Stimulated activated CD8-positive, alpha-beta memory T cell treated with anti-CD3 and anti-CD28 coated beads, Interleukin-15, amount 100 ng/mL, for 24 hours (primary cell): ENCODE measurements at regions not wholly inside any gene's neighbourhood (a gene's known extent, or its start where the extent isn't known, plus 50 kb on each side); places are given as distances from the start of the nearest gene placed in this dataset.
"Not testable (repeated sequence)": the region's sequence is repeated elsewhere in the genome, so short reads cannot be mapped to it uniquely, and the experiment has no call there.

Experiments
- DNase-seq: peaks from one replicate; pipeline ENCODE4 v3.0.0-alpha.2; 2020; ENCODE audit warnings: low read depth

- DNase-seq = no peak
Observed at GRCh38 chr2:195537811-195538210, 119.2 kb upstream of the SLC39A10 start.

DNA sequence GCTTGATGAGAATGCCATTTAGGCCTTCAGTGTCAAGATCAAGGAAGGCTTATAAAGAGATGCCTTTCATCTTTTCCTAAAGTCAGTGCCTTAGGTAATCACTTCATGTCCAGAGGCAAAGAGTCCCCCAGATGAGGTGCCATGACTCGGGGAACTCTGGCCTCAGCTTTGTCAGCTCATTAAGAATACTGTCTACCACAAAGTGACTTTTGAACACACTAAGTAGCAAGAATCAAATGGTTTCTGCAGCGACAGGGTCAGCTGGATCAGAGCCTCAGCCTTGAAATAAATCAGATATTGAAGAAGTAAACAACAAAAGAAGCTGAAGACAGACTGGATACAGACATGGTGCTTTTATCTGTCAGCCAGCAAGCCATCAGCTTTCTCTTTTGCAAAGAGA, 120.1 kb upstream of the SLC39A10 start:
- DNase-seq = no peak

DNA sequence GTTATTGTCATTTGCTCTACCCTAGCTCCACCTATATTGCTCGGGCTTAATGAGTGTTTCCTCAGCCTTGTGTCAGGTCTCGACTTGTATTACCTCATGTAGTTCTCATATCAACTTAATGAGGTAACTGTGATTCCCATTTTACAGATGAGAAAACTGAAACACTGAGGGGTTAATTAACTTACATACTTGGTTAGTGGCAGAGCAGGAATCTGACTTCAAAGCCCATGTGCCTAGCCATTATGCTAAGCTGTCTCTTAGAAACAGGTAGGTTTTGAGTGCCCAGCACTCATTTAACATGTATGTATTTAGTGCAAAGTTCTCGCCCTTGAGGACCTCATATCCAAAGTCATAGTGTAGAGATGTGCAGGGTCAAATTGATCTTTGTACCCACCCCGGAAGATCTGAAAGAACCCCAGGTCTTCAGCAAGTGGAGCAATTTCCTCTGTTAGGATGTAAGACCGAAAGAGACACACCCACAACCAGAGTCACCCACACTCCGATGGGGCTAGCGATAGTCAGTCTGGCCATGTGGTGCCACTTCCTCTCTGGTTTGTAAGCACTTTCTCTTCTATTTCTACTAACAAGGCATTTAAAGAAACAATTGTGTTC, 121.0 kb upstream of the SLC39A10 start:
- DNase-seq = no peak

DNA sequence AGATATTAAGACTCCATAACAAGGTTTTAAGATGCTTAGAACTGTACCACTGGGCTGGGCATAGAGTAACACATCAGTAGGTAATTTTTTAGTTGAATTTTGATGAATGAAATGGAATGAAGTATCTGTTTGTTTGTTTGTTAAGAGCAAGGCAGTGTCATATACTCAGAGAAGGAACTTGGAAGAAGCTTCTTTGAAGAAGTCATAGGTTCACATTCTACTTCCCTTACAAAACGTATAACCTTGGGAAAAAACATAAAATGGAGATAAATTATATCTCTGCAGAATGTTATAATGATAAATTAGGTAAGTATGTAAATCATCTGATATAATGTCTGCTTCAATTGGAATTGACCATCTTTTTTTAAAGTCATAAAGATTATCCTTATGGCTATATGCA, 122.1 kb upstream of the SLC39A10 start:
- no peak for DNase-seq

DNA sequence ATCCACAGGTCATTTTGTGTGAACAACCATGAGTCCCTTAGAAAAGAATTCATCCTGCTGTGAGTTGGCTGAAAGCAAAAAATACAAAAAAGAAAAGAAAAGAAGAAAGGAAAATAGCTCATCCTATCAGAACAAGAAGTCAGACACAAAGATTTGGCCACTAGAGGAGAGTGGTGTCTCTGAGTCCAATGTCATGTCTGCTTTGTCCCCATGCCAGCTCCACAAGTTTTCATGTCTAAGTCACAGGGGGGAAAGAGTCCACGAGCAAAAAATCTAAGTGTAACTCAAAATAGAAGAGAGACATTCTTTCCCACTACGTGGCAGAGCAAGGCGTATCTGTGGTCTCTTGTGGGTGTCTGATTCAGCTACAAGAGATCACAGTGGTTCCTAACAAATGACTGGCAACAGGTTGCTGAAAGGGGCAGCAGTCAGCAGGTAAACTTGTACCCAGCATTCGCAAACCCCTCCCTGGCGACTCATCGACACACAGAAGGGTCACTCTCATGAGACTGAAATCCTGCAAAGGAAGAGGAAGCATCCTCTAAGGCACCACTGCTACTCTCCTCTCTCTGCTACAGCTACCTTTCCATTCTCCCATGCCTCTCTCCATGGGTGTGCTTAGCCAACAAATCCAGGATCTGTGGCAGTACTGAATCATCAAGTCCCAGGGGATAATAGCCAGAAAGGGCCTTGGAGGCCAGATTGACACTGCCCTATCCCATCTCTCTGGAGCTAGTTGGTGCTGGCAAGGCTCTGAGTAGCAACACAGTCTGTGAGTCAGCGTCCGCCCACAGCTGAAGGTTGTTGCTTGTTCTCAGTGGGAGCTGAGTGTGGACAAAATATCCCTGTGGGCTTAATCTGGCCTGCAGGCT, 123.0 kb upstream of the SLC39A10 start:
- peak; percentile 30 for DNase-seq

- no peak for DNase-seq
Observed at GRCh38 chr2:195532628-195533271, 124.3 kb upstream of the SLC39A10 start.

- DNase-seq = no peak
Observed at GRCh38 chr2:195532255-195532627, 124.8 kb upstream of the SLC39A10 start.

- no peak for DNase-seq
Observed at GRCh38 chr2:195531754-195532153, 125.3 kb upstream of the SLC39A10 start.

- DNase-seq = not testable (repeated sequence)
Observed at GRCh38 chr2:195523242-195523641, 133.8 kb upstream of the SLC39A10 start.

DNA sequence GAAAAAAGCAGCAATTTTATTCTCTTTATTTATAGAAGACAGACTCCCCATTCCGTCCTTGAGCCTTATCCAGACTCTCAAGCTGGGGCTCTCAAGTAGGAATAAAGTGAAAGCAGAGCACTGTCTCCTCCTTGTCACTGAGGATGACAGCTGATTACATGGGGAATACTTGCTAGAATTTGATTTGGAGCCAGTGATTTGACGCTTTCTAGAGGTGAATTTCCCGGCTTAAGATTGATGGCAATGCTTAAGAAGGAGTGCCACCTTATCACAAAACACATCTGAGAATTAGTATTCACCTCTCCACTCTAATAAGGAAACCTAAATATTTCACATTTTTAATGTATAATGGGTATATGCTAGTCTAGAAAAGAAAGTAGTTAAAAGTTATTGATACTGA, 135.4 kb upstream of the SLC39A10 start:
- DNase-seq = no peak

DNA sequence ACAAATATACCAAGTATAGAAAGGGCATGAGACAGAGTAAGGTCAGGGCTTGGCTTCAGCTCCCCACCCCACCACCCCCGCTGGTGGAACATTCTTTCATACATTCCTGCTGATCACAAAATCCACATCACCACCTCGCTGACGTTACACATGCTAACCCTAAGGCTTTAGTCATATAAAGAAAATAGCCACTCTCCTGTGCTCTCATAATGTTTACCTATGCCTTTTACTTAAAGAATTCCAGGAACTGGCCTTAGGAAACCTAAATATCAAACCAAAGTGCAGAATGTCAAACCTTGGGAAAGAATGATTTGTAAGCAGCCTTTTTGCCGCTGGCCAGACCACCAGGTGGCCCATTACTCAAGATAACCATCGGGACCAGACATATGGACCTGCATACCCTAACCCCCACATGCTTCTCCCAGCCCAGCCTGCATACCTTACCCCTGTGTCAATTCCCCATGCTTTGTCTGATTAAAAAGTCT, 136.3 kb upstream of the SLC39A10 start:
- no peak for DNase-seq

DNA sequence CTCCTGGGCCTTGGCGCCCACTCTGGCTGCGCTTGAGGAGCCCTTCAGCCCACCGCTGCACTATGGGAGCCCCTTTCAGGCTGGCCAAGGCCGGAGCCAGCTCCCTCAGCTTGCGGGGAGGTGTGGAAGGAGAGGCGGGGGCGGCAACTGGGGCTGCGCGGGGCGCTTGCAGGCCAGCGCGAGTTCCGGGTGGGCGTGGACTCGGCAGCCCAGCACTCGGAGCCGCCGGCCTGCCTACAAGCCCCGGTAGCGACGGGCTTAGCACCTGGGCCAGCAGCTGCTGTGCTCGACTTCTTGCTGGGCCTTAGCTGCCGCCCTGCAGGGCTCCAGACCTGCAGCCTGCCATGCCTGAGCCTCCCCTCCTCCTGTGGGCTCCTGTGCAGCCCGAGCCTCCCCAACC, 141.5 kb upstream of the SLC39A10 start:
- no peak for DNase-seq

GRCh38 chr2:195514365-195514764, 142.7 kb upstream of the SLC39A10 start:
- no peak for DNase-seq

- no peak for DNase-seq
Observed at GRCh38 chr2:195513119-195513518, 143.9 kb upstream of the SLC39A10 start.

- DNase-seq = no peak
Observed at GRCh38 chr2:195509551-195509950, 147.5 kb upstream of the SLC39A10 start.

GRCh38 chr2:195508139-195508455, 148.9 kb upstream of the SLC39A10 start:
- no peak for DNase-seq

DNA sequence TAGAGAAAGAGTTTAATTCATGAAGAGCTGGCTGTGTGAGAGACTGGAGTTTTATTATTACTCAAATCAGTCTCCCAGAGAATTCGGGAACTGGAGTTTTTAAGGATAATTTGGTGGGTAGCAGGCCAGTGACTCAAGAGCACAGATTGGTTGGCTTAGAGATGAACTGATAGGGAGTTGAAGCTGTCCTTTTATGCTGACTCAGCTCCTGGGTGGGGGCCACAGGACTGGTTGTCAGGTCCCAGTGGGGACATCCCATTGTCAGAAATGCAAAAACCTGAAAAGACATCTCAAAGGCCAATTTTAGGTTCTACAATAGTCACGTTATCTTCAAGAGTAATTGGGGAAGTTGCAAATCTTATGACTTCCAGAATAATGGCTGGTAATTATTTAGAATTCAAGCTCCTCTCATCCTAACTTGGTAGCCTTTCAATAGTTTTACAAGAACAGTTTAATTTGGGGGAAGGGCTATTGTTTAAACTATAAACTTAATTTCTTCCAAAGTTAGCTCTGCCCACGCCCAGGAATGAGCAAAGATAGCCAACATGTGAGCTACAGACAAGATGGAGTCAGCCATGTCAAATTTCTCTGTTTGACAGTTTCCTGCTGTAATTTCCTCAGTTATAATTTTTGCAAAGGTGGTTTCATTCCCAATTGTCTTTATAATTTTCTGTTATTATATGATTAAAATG, 149.4 kb upstream of the SLC39A10 start:
- no peak for DNase-seq

- DNase-seq = no peak
Observed at GRCh38 chr2:195505701-195506100, 151.3 kb upstream of the SLC39A10 start.

DNA sequence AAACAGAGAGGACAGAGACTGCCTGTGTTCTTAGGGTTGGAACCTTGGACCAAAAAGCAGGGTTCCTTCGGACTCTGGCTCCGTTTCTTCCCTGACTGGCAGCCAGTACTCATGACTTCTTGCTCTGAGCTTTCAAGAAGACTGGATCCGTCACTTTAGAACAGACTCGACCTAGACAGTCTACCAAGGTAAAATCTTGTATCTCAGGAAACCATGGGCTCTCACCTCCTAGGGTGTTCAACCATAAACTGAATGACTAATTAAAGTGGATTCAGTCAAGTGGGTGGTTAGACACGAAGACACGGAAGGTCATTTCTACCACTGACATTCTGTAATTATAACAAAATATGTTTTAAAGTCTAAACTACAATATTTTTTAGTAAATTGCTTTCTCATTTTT, 153.8 kb upstream of the SLC39A10 start:
- DNase-seq = no peak

DNA sequence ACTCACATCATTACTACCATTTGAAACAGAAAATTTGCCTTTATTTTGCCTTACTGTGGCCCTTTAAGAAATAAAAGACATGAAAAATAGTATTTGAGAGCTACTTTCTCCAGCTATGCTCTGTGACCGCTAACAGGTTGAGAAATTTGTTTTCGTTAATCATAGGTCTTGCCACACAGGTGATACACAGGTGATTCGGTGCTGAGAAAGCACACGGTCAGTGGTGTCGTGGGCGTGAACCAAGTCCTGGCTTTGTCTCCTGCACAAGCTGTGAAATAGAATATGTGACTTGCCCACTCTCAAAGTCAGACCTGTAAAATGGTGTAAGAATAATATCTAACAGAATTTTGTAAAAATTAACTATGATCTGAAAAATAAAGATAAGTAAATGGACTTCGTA, 155.3 kb upstream of the SLC39A10 start:
- DNase-seq = no peak

GRCh38 chr2:195500879-195501278, 156.1 kb upstream of the SLC39A10 start:
- DNase-seq = no peak

- DNase-seq = no peak
Observed at GRCh38 chr2:195498839-195499490, 158.1 kb upstream of the SLC39A10 start.
